WERI-Rb-1 (cell line): ENCODE measurements at regions not wholly inside any gene's neighbourhood (a gene's known extent, or its start where the extent isn't known, plus 50 kb on each side); places are given as distances from the start of the nearest gene placed in this dataset.

Source experiments
- DNase-seq: peaks from one replicate; pipeline ENCODE4 v3.0.0-alpha.2; 2020
- H3K27ac ChIP-seq: fragments of 250-450 bp; sonication (Bioruptor Pico); 2 replicates; pipeline ENCODE4 v1.5.1; 2020; ENCODE audit warnings: mild to moderate bottlenecking, moderate library complexity
- H3K27me3 ChIP-seq: fragments of 250-450 bp; sonication (Bioruptor Pico); 2 replicates; pipeline ENCODE4 v1.5.1; 2021; ENCODE audit warnings: mild to moderate bottlenecking, low read depth, moderate library complexity; ENCODE audit not compliant: insufficient read depth, severe bottlenecking
- H3K36me3 ChIP-seq: fragments of 250-450 bp; sonication (Bioruptor Pico); 2 replicates; pipeline ENCODE4 v1.5.1; 2020; ENCODE audit warnings: mild to moderate bottlenecking, moderate library complexity
- H3K4me3 ChIP-seq: 2 replicates; pipeline ENCODE4 v1.5.1; 2011; ENCODE audit warnings: low read depth, mild to moderate bottlenecking, control low read depth, low read length
- H3K9me3 ChIP-seq: fragments of 250-450 bp; sonication (Bioruptor Pico); 2 replicates; pipeline ENCODE4 v1.5.1; 2021; ENCODE audit warnings: mild to moderate bottlenecking, moderate library complexity; ENCODE audit not compliant: severe bottlenecking
- TF ChIP-seq, protein P1 (sequence below): IDR thresholded peaks from 2 replicates; pipeline ENCODE4 v1.5.1; 2011; ENCODE audit warnings: low read depth, mild to moderate bottlenecking, control low read depth, inconsistent platforms, low read length

DNA sequence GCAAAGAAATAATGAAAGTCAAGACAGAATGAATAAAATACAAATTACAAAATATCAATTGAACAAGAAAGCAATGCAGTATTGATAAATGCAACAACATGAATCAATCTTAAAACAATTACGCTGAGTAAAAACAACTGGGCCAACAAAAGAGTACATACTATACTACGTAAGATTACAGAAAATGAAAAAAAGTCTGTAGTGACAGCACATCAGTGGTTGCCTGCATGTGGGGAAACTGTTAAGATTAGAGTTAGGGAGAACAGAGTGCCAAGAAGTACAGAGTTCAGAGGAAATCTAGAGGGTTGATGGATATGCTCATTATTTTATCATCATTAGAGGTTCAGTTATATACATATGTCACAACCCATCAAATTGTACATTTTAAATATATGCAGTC, 706.6 kb upstream of the ACO1 start:
- TF ChIP-seq, protein P1, sequence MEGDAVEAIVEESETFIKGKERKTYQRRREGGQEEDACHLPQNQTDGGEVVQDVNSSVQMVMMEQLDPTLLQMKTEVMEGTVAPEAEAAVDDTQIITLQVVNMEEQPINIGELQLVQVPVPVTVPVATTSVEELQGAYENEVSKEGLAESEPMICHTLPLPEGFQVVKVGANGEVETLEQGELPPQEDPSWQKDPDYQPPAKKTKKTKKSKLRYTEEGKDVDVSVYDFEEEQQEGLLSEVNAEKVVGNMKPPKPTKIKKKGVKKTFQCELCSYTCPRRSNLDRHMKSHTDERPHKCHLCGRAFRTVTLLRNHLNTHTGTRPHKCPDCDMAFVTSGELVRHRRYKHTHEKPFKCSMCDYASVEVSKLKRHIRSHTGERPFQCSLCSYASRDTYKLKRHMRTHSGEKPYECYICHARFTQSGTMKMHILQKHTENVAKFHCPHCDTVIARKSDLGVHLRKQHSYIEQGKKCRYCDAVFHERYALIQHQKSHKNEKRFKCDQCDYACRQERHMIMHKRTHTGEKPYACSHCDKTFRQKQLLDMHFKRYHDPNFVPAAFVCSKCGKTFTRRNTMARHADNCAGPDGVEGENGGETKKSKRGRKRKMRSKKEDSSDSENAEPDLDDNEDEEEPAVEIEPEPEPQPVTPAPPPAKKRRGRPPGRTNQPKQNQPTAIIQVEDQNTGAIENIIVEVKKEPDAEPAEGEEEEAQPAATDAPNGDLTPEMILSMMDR, result no peak
- Histone ChIP-seq H3K27me3 (no peaks in the 10 kb centered on the region), H3K36me3 (no peaks in the 10 kb centered on the region), H3K4me3 (no peak overlapping the region), H3K27ac (no peak overlapping the region), H3K9me3 (no peaks in the 10 kb centered on the region)
- no peak for DNase-seq

DNA sequence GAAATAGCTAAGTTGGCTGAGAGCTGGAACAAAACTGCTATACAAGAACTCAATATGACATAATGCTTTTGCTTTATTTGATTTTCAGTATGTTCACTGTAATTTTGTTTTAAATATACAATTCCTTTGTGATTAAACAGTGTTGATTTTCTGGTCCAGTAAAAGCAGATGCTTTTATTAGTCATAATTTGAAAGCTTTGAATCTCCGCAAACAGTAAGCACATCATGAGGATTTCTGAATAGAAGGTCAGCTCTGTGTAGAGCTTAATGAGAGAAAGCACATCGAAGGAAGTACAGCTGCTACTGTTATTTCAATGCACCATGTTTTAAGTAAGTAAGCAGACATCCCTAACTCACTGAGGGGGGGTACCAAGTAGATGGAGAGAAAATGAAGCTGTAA, 701.3 kb upstream of the ACO1 start:
- Histone ChIP-seq H3K27ac (no peak overlapping the region), H3K4me3 (no peak overlapping the region), H3K27me3 (no peaks in the 10 kb centered on the region), H3K36me3 (no peaks in the 10 kb centered on the region), H3K9me3 (peaks cover 4% of the 10 kb centered on the region)
- DNase-seq, result no peak
- TF ChIP-seq, protein P1, result no peak

DNA sequence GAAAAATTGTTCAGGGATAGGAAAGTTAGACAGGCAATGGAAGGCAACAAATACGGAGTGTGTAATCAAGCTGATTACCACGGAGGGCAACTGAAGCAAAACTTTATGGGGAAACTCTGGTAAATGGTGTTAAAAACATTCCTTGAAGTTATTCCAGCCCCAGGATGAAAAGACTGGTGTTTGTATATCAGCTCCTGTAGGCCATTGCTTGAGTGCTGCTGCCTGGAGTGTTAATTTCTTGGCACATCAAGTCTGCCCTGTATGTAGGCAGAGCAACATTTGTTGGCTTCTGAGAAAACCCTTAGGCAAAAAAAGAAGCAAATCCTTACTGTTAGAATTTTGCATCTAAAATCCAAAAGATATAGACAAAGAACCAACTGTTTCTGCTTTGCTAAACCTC, 686.5 kb upstream of the ACO1 start:
- no peak overlapping the region for H3K4me3 ChIP-seq
- TF ChIP-seq, protein P1, result no peak
- no peak overlapping the region for H3K27ac ChIP-seq
- DNase-seq, result no peak
- no peaks in the 10 kb centered on the region for H3K27me3 ChIP-seq
- H3K36me3 ChIP-seq, result no peaks in the 10 kb centered on the region
- no peaks in the 10 kb centered on the region for H3K9me3 ChIP-seq

DNA sequence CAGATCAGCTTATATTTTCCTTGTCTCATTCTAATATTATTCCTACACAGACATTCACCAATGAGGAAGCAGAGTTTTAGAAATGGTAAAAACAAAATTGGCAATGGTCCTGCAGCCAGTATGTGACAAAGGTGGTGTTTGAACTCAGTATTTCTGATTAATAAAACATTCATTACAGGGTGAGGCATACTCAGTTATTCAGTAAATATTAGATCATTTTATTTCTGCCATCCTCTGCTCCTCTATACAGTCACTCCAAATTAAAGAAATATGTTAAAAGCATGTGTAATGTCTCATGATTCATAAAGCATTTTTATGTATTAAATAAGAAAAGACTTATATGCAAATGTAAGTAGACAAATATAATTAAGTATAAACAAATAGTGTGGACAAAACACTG, 684.6 kb upstream of the ACO1 start:
- TF ChIP-seq, protein P1, result no peak
- no peaks in the 10 kb centered on the region for H3K36me3 ChIP-seq
- DNase-seq, result no peak

DNA sequence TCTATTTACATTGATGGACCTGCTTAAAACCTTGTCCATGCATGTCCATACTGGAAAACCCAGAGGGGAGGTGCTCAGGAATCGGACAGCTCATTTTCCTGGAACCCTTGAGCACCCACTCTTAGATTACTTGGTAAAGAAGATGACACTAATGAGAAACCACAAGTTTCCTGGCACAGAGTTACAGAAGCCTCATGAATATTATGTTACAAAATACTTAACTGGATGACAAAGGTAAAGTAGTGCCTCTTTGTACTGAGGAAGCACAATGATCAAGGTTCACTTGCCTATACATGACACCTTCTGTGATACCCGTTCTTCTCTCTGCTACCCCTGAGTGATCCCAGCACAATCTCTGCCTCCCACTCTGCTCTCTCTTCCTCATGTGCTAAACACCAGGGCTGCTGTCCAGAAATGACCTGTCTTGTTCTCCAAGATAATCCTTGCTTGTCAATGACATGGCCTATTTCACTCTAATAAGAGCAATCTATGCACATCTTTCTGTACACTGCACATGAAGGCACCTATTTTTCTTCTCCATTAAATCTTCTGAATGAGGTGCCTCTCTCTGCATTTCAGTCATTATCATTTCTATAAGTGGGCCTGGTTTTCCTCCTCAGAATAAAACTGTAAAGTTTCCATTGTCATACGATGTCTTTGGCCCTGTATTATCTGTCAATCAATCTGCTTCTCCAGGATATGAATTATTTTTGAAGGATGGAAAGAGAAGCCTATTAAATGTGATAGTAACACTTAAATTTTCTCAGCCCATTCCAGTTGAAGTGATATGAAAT, 684.0 kb upstream of the ACO1 start:
- H3K36me3 ChIP-seq, result no peaks in the 10 kb centered on the region
- no peak overlapping the region for H3K4me3 ChIP-seq
- H3K9me3 ChIP-seq, result no peaks in the 10 kb centered on the region
- TF ChIP-seq, protein P1, result no peak
- no peak for DNase-seq
- no peaks in the 10 kb centered on the region for H3K27me3 ChIP-seq
- no peak overlapping the region for H3K27ac ChIP-seq

More for the DNA sequence above, 684.6 kb upstream of the ACO1 start:
- no peak overlapping the region for H3K4me3 ChIP-seq
- H3K9me3 ChIP-seq, result no peaks in the 10 kb centered on the region
- H3K27ac ChIP-seq, result no peak overlapping the region
- H3K27me3 ChIP-seq, result no peaks in the 10 kb centered on the region

DNA sequence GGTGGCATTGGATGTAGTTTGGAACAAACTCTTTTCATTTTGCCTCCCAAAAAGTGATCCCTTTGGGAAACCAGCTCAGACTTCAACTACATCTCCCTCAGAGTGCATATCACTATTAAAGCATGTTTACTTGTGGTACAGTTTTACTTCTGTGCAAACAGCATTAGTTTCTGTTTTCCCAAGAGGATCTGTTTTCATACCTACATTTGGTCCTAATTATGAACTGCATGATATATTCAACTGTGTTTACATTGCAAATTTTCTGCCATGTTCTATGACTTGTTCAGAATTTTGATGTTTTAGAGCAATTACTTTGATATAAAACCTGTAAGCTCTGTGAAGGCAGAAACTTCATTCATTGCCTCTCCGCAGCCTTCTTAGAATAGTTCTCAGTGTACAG, 681.5 kb upstream of the ACO1 start:
- no peak for DNase-seq
- Histone ChIP-seq H3K27me3 (no peaks in the 10 kb centered on the region), H3K9me3 (no peaks in the 10 kb centered on the region), H3K36me3 (no peaks in the 10 kb centered on the region), H3K4me3 (no peak overlapping the region), H3K27ac (no peak overlapping the region)
- TF ChIP-seq, protein P1, result no peak
